GM23338 (cell line): ENCODE measurements at regions not wholly inside any gene's neighbourhood (a gene's known extent, or its start where the extent isn't known, plus 50 kb on each side); places are given as distances from the start of the nearest gene placed in this dataset.

Experiments used
- ATAC-seq: fragments of 200-7000 bp; cut with Tn5 transposase; 3 replicates; pipeline ENCODE4 v1.9.1; 2020
- DNase-seq: peaks from one replicate; pipeline ENCODE4 v3.0.0-alpha.2; 2015; ENCODE audit warnings: low spot score
- H2AFZ ChIP-seq: fragments of 200-600 bp; sonication (generic); 2 replicates; pipeline ENCODE4 v1.8.0; 2016; ENCODE audit warnings: antibody characterized with exemption, mild to moderate bottlenecking, moderate library complexity
- H3F3A ChIP-seq: fragments of 200-600 bp; sonication (generic); replicated peaks from 2 replicates; pipeline ENCODE4 v1.8.0; 2017; ENCODE audit warnings: antibody characterized with exemption, mixed run types, low read depth
- H3K27ac ChIP-seq: fragments of 200-600 bp; sonication (generic); 2 replicates; pipeline ENCODE4 v1.6.1; 2016; ENCODE audit warnings: low read depth
- H3K27me3 ChIP-seq: fragments of 200-600 bp; sonication (generic); 2 replicates; pipeline ENCODE4 v1.8.0; 2016; ENCODE audit warnings: mild to moderate bottlenecking, mixed run types, moderate library complexity; ENCODE audit not compliant: insufficient read depth
- H3K36me3 ChIP-seq: fragments of 200-600 bp; sonication (generic); 2 replicates; pipeline ENCODE4 v1.8.0; 2016; ENCODE audit warnings: mild to moderate bottlenecking; ENCODE audit not compliant: insufficient read depth
- H3K4me1 ChIP-seq: fragments of 200-600 bp; sonication (generic); 2 replicates; pipeline ENCODE4 v1.8.0; 2016; ENCODE audit warnings: mild to moderate bottlenecking, moderate library complexity; ENCODE audit not compliant: insufficient read depth
- H3K4me2 ChIP-seq: fragments of 200-600 bp; sonication (generic); 2 replicates; pipeline ENCODE4 v1.7.1; 2017; ENCODE audit warnings: mixed run types
- H3K4me3 ChIP-seq: fragments of 200-600 bp; sonication (generic); 2 replicates; pipeline ENCODE4 v1.6.1; 2016; ENCODE audit warnings: mixed run types
- H3K79me2 ChIP-seq: fragments of 200-600 bp; sonication (generic); replicated peaks from 2 replicates; pipeline ENCODE4 v1.8.0; 2017; ENCODE audit warnings: mild to moderate bottlenecking; ENCODE audit not compliant: insufficient read depth
- H3K9me2 ChIP-seq: fragments of 200-600 bp; sonication (generic); 2 replicates; pipeline ENCODE4 v1.8.0; 2017; ENCODE audit not compliant: insufficient read depth
- H4K20me1 ChIP-seq: fragments of 200-600 bp; sonication (generic); replicated peaks from 2 replicates; pipeline ENCODE4 v1.8.0; 2017; ENCODE audit warnings: mild to moderate bottlenecking; ENCODE audit not compliant: insufficient read depth
- H3K27ac Mint-ChIP-seq: 2 replicates; pipeline ENCODE4 v1.8.0; 2020; ENCODE audit warnings: inconsistent platforms, mild to moderate bottlenecking, moderate library complexity, mixed read lengths
- H3K27me3 Mint-ChIP-seq: 3 replicates; pipeline ENCODE4 v1.8.0; 2022; ENCODE audit warnings: low read depth, mild to moderate bottlenecking, moderate library complexity, mixed read lengths, inconsistent platforms; ENCODE audit not compliant: insufficient read depth, poor library complexity
- H3K36me3 Mint-ChIP-seq: 3 replicates; pipeline ENCODE4 v1.8.0; 2021; ENCODE audit warnings: low read depth, mild to moderate bottlenecking, inconsistent platforms, moderate library complexity, mixed read lengths
- H3K4me1 Mint-ChIP-seq: 3 replicates; pipeline ENCODE4 v1.8.0; 2020; ENCODE audit warnings: mild to moderate bottlenecking, inconsistent platforms, mixed read lengths
- H3K4me3 Mint-ChIP-seq: 3 replicates; pipeline ENCODE4 v1.8.0; 2021; ENCODE audit warnings: moderate library complexity, mild to moderate bottlenecking, inconsistent platforms, mixed read lengths
- H3K9me3 Mint-ChIP-seq: 3 replicates; pipeline ENCODE4 v1.8.0; 2020; ENCODE audit warnings: moderate library complexity, mild to moderate bottlenecking, inconsistent platforms, mixed read lengths
- CREB1 ChIP-seq: fragments of 250-450 bp; sonication (Bioruptor Pico); IDR thresholded peaks from 2 replicates; pipeline ENCODE4 v1.5.0; 2020; ENCODE audit warnings: low read depth, mild to moderate bottlenecking, moderate library complexity
- ETS1 ChIP-seq: IDR thresholded peaks from 2 replicates; pipeline ENCODE4 v1.6.1; 2016; ENCODE audit warnings: antibody characterized with exemption
- EZH2 ChIP-seq: fragments of 200-600 bp; sonication (generic); IDR thresholded peaks from one replicate; pipeline ENCODE4 v1.8.0; 2017; ENCODE audit warnings: antibody characterized with exemption, mild to moderate bottlenecking, low read depth; ENCODE audit not compliant: unreplicated experiment
- EZH2phosphoT487 ChIP-seq: fragments of 200-600 bp; sonication (generic); IDR thresholded peaks from one replicate; pipeline ENCODE4 v1.8.1; 2018; ENCODE audit warnings: antibody characterized with exemption; ENCODE audit not compliant: unreplicated experiment
- JUNB ChIP-seq: IDR thresholded peaks from one replicate; pipeline ENCODE4 v1.6.1; 2016; ENCODE audit warnings: antibody characterized with exemption; ENCODE audit not compliant: unreplicated experiment
- NANOG ChIP-seq: IDR thresholded peaks from 2 replicates; pipeline ENCODE4 v1.6.1; 2016; ENCODE audit warnings: antibody characterized with exemption, borderline replicate concordance
- POLR2AphosphoS5 ChIP-seq: IDR thresholded peaks from 2 replicates; pipeline ENCODE4 v1.6.1; 2016; ENCODE audit warnings: antibody characterized with exemption, low read depth
- STAT1 ChIP-seq: IDR thresholded peaks from one replicate; pipeline ENCODE4 v1.6.1; 2016; ENCODE audit warnings: antibody characterized with exemption; ENCODE audit not compliant: unreplicated experiment
- ZNF114 ChIP-seq: fragments of 250-450 bp; sonication (Bioruptor Pico); IDR thresholded peaks from 2 replicates; pipeline ENCODE4 v1.5.0; 2020; ENCODE audit warnings: mild to moderate bottlenecking, moderate library complexity
- ZNF331 ChIP-seq: fragments of 250-450 bp; sonication (Bioruptor Pico); IDR thresholded peaks from 2 replicates; pipeline ENCODE4 v1.5.0; 2020; ENCODE audit warnings: low read depth, mild to moderate bottlenecking, moderate library complexity
- TF ChIP-seq, protein P1 (sequence below): IDR thresholded peaks from one replicate; pipeline ENCODE4 v1.6.1; 2018; ENCODE audit warnings: antibody characterized with exemption; ENCODE audit not compliant: unreplicated experiment
- TF ChIP-seq, protein P2 (sequence below), 2 experiments: fragments of 200-600 bp in 1 of 2; sonication (generic) in 1 of 2; conservative IDR thresholded peaks; 2 replicates each; pipeline versions ENCODE4 v1.5.1 to v1.6.1; 2016 to 2017; ENCODE audit warnings: antibody characterized with exemption in 2 of 2, low read depth in 2 of 2, mild to moderate bottlenecking in 2 of 2, moderate library complexity in 1 of 2

GRCh38 chr12:13380297-13380696 is 183.8 kb downstream of the EMP1 start:
- H2AFZ ChIP-seq = no peak overlapping the region
- H3K27ac Mint-ChIP-seq = no peak overlapping the region
- H3K4me3 ChIP-seq = no peak overlapping the region

GRCh38 chr12:13379531-13380188 is 183.1 kb downstream of the EMP1 start:
- no peaks in the 10 kb centered on the region for H3K36me3 ChIP-seq
- H3K27me3 ChIP-seq = no peaks in the 10 kb centered on the region
- H3K4me3 ChIP-seq = no peak overlapping the region
- no peak overlapping the region for H2AFZ ChIP-seq
- no peaks in the 10 kb centered on the region for H3K4me1 ChIP-seq
- DNase-seq (no peak), ATAC-seq (no peak)
- no peaks in the 10 kb centered on the region for H3K36me3 Mint-ChIP-seq
- peaks cover 5% of the 10 kb centered on the region for H3K27me3 Mint-ChIP-seq
- H3F3A ChIP-seq = no peaks in the 10 kb centered on the region
- no peaks in the 10 kb centered on the region for H3K79me2 ChIP-seq
- H3K4me3 Mint-ChIP-seq = no peak overlapping the region
- H3K4me2 ChIP-seq = no peak overlapping the region
- peaks cover 7% of the 10 kb centered on the region for H3K9me3 Mint-ChIP-seq
- H3K9me2 ChIP-seq = peaks cover 35% of the 10 kb centered on the region; the same call in 1 of the 2 replicates
- peaks cover 9% of the 10 kb centered on the region for H3K4me1 Mint-ChIP-seq
- H3K27ac ChIP-seq = no peak overlapping the region
- no peak overlapping the region for H3K27ac Mint-ChIP-seq
- H4K20me1 ChIP-seq = no peaks in the 10 kb centered on the region; the same call in 1 of the 2 replicates
- TF ChIP-seq EZH2 = no peak
- no peak for TF ChIP-seq STAT1
- TF ChIP-seq JUNB = no peak
- TF ChIP-seq, protein P1, sequence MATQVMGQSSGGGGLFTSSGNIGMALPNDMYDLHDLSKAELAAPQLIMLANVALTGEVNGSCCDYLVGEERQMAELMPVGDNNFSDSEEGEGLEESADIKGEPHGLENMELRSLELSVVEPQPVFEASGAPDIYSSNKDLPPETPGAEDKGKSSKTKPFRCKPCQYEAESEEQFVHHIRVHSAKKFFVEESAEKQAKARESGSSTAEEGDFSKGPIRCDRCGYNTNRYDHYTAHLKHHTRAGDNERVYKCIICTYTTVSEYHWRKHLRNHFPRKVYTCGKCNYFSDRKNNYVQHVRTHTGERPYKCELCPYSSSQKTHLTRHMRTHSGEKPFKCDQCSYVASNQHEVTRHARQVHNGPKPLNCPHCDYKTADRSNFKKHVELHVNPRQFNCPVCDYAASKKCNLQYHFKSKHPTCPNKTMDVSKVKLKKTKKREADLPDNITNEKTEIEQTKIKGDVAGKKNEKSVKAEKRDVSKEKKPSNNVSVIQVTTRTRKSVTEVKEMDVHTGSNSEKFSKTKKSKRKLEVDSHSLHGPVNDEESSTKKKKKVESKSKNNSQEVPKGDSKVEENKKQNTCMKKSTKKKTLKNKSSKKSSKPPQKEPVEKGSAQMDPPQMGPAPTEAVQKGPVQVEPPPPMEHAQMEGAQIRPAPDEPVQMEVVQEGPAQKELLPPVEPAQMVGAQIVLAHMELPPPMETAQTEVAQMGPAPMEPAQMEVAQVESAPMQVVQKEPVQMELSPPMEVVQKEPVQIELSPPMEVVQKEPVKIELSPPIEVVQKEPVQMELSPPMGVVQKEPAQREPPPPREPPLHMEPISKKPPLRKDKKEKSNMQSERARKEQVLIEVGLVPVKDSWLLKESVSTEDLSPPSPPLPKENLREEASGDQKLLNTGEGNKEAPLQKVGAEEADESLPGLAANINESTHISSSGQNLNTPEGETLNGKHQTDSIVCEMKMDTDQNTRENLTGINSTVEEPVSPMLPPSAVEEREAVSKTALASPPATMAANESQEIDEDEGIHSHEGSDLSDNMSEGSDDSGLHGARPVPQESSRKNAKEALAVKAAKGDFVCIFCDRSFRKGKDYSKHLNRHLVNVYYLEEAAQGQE = no peak
- TF ChIP-seq POLR2AphosphoS5 = no peak
- no peak for TF ChIP-seq CREB1 (CRISPR knock-in tag)
- no peak for TF ChIP-seq EZH2phosphoT487
- no peak for TF ChIP-seq ZNF114 (CRISPR knock-in tag)
- TF ChIP-seq ZNF331 (CRISPR knock-in tag) = no peak
- no peak for TF ChIP-seq ETS1
- no peak for TF ChIP-seq NANOG
- TF ChIP-seq, protein P2, sequence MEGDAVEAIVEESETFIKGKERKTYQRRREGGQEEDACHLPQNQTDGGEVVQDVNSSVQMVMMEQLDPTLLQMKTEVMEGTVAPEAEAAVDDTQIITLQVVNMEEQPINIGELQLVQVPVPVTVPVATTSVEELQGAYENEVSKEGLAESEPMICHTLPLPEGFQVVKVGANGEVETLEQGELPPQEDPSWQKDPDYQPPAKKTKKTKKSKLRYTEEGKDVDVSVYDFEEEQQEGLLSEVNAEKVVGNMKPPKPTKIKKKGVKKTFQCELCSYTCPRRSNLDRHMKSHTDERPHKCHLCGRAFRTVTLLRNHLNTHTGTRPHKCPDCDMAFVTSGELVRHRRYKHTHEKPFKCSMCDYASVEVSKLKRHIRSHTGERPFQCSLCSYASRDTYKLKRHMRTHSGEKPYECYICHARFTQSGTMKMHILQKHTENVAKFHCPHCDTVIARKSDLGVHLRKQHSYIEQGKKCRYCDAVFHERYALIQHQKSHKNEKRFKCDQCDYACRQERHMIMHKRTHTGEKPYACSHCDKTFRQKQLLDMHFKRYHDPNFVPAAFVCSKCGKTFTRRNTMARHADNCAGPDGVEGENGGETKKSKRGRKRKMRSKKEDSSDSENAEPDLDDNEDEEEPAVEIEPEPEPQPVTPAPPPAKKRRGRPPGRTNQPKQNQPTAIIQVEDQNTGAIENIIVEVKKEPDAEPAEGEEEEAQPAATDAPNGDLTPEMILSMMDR (conservative IDR thresholded peaks at IDR 0.05; ENCODE audit: low read depth in 2 of 2) = no peak

More at GRCh38 chr12:13380297-13380696, 183.8 kb downstream of the EMP1 start:
- Mint-ChIP-seq H3K9me3 (peaks cover 8% of the 10 kb centered on the region), H3K27me3 (peaks cover 5% of the 10 kb centered on the region), H3K36me3 (no peaks in the 10 kb centered on the region), H3K4me1 (peaks cover 9% of the 10 kb centered on the region), H3K4me3 (no peak overlapping the region)
- no peaks in the 10 kb centered on the region; the same call in 1 of the 2 replicates for H4K20me1 ChIP-seq
- H3K4me2 ChIP-seq = no peak overlapping the region
- H3K9me2 ChIP-seq = peaks cover 38% of the 10 kb centered on the region
- H3F3A ChIP-seq = no peaks in the 10 kb centered on the region
- ATAC-seq (no peak), DNase-seq (no peak)
- H3K79me2 ChIP-seq = no peaks in the 10 kb centered on the region
- H3K36me3 ChIP-seq = no peaks in the 10 kb centered on the region
- no peaks in the 10 kb centered on the region for H3K4me1 ChIP-seq
- no peaks in the 10 kb centered on the region for H3K27me3 ChIP-seq
- TF ChIP-seq EZH2 = no peak
- no peak for TF ChIP-seq ETS1
- H3K27ac ChIP-seq = no peak overlapping the region
